ENCODE measurements at regions not wholly inside any gene's neighbourhood (a gene's known extent, or its start where the extent isn't known, plus 50 kb on each side); places are given as distances from the start of the nearest gene placed in this dataset.

GRCh38 chr6:80728101-80728750 lies 621.8 kb downstream of the BCKDHB start:
- no peak overlapping the region for H3K27ac ChIP-seq
- TF ChIP-seq ZFX (IDR thresholded peaks at IDR 0.05; ENCODE audit: borderline replicate concordance), result no peak
- no peak for TF ChIP-seq CTCF (IDR thresholded peaks at IDR 0.05)

- TF ChIP-seq CTCF (IDR thresholded peaks at IDR 0.05), result no peak
- no peak for TF ChIP-seq ZFX (IDR thresholded peaks at IDR 0.05; ENCODE audit: borderline replicate concordance)
- no peak overlapping the region for H3K27ac ChIP-seq
Measured at GRCh38 chr6:80725156-80725930, 618.9 kb downstream of the BCKDHB start.

DNA sequence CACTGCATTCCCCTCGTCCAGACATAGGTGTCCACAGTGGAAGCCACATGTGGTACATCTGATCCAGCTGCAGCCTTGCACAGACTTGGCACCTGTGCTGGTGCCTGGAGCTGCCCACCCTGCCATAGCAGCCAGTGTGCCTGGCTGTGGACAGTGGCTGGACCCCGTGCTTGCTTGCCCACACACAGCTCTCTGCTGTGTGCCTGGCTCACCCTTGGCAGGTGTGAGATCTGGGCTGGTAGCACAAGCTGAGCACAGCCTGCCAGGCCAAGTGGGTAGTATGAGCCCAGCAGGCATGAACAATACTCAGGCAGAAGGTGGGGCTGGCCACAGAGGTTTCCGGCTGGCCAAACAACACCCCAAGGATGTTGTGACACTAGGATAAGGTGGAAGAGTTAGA lies 614.4 kb downstream of the BCKDHB start:
- no peak overlapping the region for H3K27ac ChIP-seq
- TF ChIP-seq ZFX (IDR thresholded peaks at IDR 0.05; ENCODE audit: borderline replicate concordance) (no peak), CTCF (IDR thresholded peaks at IDR 0.05) (no peak)

DNA sequence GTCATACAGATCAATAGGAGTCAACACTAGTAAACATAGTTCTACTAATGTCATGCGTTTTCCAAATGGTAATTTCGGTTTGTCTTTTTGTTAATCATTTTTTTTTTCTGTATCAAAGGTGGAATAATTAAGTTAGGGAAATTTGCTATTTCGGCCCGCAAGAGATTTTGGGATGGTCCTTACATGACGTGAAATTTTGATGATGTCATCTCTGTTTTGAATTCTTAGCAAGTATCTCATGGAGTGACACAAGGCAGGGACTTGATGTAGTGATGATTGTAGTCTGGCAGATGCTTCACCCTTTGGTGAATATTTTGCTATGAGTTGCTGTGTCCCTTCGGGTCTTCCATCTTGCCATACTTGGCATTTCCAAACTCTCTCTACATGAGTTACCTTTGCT lies 608.0 kb downstream of the BCKDHB start:
- TF ChIP-seq ZFX (IDR thresholded peaks at IDR 0.05; ENCODE audit: borderline replicate concordance), result no peak
- TF ChIP-seq CTCF (IDR thresholded peaks at IDR 0.05), result no peak
- H3K27ac ChIP-seq, result no peak overlapping the region

DNA sequence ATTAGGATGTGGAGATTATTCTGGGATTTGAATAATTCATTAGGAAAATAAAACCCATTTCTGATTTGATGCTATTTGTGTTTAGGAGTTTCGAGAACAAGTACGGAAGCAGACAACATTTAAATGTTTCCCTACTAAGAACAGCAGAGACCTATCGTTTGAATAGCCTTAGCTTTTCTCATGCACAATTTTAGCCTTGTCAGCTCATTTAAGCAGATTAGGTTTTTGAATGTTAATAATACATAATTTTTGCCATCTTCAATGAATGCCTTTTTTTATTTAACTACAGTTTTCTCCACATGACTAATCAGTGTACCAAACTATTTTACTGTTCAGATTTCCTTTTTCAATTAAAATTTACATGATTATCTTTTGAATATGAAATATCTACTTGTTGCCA lies 592.0 kb downstream of the BCKDHB start:
- no peak overlapping the region for H3K27ac ChIP-seq
- no peak for TF ChIP-seq ZFX (IDR thresholded peaks at IDR 0.05; ENCODE audit: borderline replicate concordance)
- no peak for TF ChIP-seq CTCF (IDR thresholded peaks at IDR 0.05)

GRCh38 chr6:80696268-80696667 lies 589.8 kb downstream of the BCKDHB start:
- no peak overlapping the region for H3K27ac ChIP-seq
- TF ChIP-seq ZFX (IDR thresholded peaks at IDR 0.05; ENCODE audit: borderline replicate concordance), result no peak
- no peak for TF ChIP-seq CTCF (IDR thresholded peaks at IDR 0.05)

GRCh38 chr6:80690551-80691131 lies 584.2 kb downstream of the BCKDHB start:
- H3K27ac ChIP-seq, result no peak overlapping the region
- TF ChIP-seq CTCF (IDR thresholded peaks at IDR 0.05), result no peak
- no peak for TF ChIP-seq ZFX (IDR thresholded peaks at IDR 0.05; ENCODE audit: borderline replicate concordance)

Data from 22Rv1 (cell line).